OCI-M2 (cell line): ENCODE measurements at regions not wholly inside any gene's neighbourhood (a gene's known extent, or its start where the extent isn't known, plus 50 kb on each side); places are given as distances from the start of the nearest gene placed in this dataset.

Experiments
- DNase-seq: peaks from one replicate; lab custom pipeline; 2025; ENCODE audit not compliant: unreplicated experiment; lab: John Stamatoyannopoulos, UW

GRCh38 chr7:116445447-116446211, 53.9 kb upstream of the CAV2 start:
- DNase-seq, result no peak

- no peak for DNase-seq
Observed at GRCh38 chr7:116446212-116446855, 53.2 kb upstream of the CAV2 start.

- DNase-seq, result no peak
Observed at GRCh38 chr7:116447436-116447835, 52.1 kb upstream of the CAV2 start.

GRCh38 chr7:116447966-116448839, 51.3 kb upstream of the CAV2 start:
- DNase-seq, result no peak

- no peak for DNase-seq
Observed at GRCh38 chr7:116449441-116449840, 50.1 kb upstream of the CAV2 start.
